ENCODE measurements at regions not wholly inside any gene's neighbourhood (a gene's known extent, or its start where the extent isn't known, plus 50 kb on each side); places are given as distances from the start of the nearest gene placed in this dataset.
"Not testable (repeated sequence)": the region's sequence is repeated elsewhere in the genome, so short reads cannot be mapped to it uniquely, and the experiment has no call there.

GRCh38 chr20:55117577-55117976, 642.2 kb downstream of the DOK5 start:
- TF ChIP-seq CTCF (IDR thresholded peaks at IDR 0.05; ENCODE audit: poor library complexity); EZH2 (IDR thresholded peaks at IDR 0.05; ENCODE audit: borderline replicate concordance); EZH2phosphoT487 (IDR thresholded peaks at IDR 0.05; ENCODE audit: low read depth, severe bottlenecking, unreplicated experiment): not testable (repeated sequence)
